GM12878 (cell line): ENCODE measurements at regions not wholly inside any gene's neighbourhood (a gene's known extent, or its start where the extent isn't known, plus 50 kb on each side); places are given as distances from the start of the nearest gene placed in this dataset.

Experiments used
- ATAC-seq: fragments of 200-7000 bp; cut with Tn5 transposase; 3 replicates; pipeline ENCODE4 v1.9.1; 2020; ENCODE audit warnings: mild to moderate bottlenecking, moderate library complexity
- BruUV-seq: library from RNA; stranded (reverse); fragments of 400-500 nt; replicated peaks from 2 replicates; lab custom pipeline; 2021; lab: Mats Ljungman, UMichigan
- CTCF ChIA-PET: fragments of 300-600 bp; sonication (Branson Sonifier 250); formaldehyde crosslinking; extraction: SDS; loops from one replicate; lab custom pipeline; 2021; ENCODE audit warnings: inconsistent platforms; lab: Yijun Ruan, JAX
- POLR2A ChIA-PET: fragments of 350-600 bp; formaldehyde crosslinking; extraction: SDS; loops from one replicate; lab custom pipeline; 2021; ENCODE audit warnings: inconsistent platforms; lab: Charles Lee
- RAD21 ChIA-PET: fragments of 300-600 bp; sonication (Branson Sonifier 250); formaldehyde crosslinking; loops from one replicate; lab custom pipeline; 2023; ENCODE audit warnings: antibody characterized with exemption; ENCODE audit not compliant: unreplicated experiment; lab: Charles Lee
- SMC1A ChIA-PET: fragments of 300-600 bp; sonication (Branson Sonifier 250); formaldehyde crosslinking; loops from one replicate; lab custom pipeline; 2023; ENCODE audit not compliant: unreplicated experiment, uncharacterized antibody; lab: Charles Lee
- DNase-seq: peaks from one replicate; pipeline ENCODE4 v3.0.0-alpha.2; 2011; ENCODE audit warnings: low read depth, low spot score
- FAIRE-seq: peaks from 3 replicates; lab custom pipeline; 2011; peaks lifted over from hg19 to GRCh38; lab: Jason Lieb, UNC
- H2AFZ ChIP-seq: 2 replicates; pipeline ENCODE4 v1.6.0; 2011; ENCODE audit warnings: low read depth, low read length, control low read depth; ENCODE audit not compliant: control insufficient read depth
- H3K27ac ChIP-seq: 2 replicates; pipeline ENCODE4 v1.5.1; 2011; ENCODE audit warnings: control low read depth; ENCODE audit not compliant: control insufficient read depth, insufficient read depth
- H3K27me3 ChIP-seq, 2 experiments: replicated peaks in 1 of 2; 2 replicates each; pipeline versions ENCODE4 v1.6.0 to v1.6.1; 2011; ENCODE audit warnings: low read length in 1 of 2; ENCODE audit not compliant: control insufficient read depth in 2 of 2, insufficient read depth in 2 of 2
- H3K36me3 ChIP-seq, 2 experiments: 2 replicates each; pipeline ENCODE4 v1.5.1; 2011; ENCODE audit warnings: low read length in 1 of 2; ENCODE audit not compliant: control insufficient read depth in 2 of 2, insufficient read depth in 2 of 2
- H3K4me1 ChIP-seq: 2 replicates; pipeline ENCODE4 v1.6.1; 2011; ENCODE audit warnings: mild to moderate bottlenecking, low read length, moderate library complexity, mixed read lengths; ENCODE audit not compliant: control insufficient read depth, insufficient read depth
- H3K4me2 ChIP-seq: 2 replicates; pipeline ENCODE4 v1.6.0; 2011; ENCODE audit warnings: control low read depth; ENCODE audit not compliant: control insufficient read depth, insufficient read depth
- H3K4me3 ChIP-seq: fragments of 200-600 bp; sonication (generic); 2 replicates; pipeline ENCODE4 v1.5.1; 2016
- H3K79me2 ChIP-seq: 2 replicates; pipeline ENCODE4 v1.6.0; 2011; ENCODE audit warnings: low read length; ENCODE audit not compliant: control insufficient read depth, insufficient read depth
- H3K9ac ChIP-seq: 2 replicates; pipeline ENCODE4 v1.8.0; 2011; ENCODE audit warnings: low read length, control low read depth, mixed read lengths; ENCODE audit not compliant: control insufficient read depth, insufficient read depth
- H3K9me3 ChIP-seq: replicated peaks from 3 replicates; pipeline ENCODE4 v1.5.1; 2011; ENCODE audit warnings: mild to moderate bottlenecking, low read length; ENCODE audit not compliant: control insufficient read depth, insufficient read depth
- H4K20me1 ChIP-seq: 2 replicates; pipeline ENCODE4 v1.6.0; 2011; ENCODE audit not compliant: control insufficient read depth, insufficient read depth
- ATF7 ChIP-seq: fragments of 450-650 bp; IDR thresholded peaks from 2 replicates; pipeline ENCODE4 v1.6.1; 2016; ENCODE audit warnings: low read depth, mild to moderate bottlenecking
- CREB1 ChIP-seq: IDR thresholded peaks from 2 replicates; pipeline ENCODE4 v1.6.1; 2012; ENCODE audit warnings: low read depth, mild to moderate bottlenecking, inconsistent platforms
- EP300 ChIP-seq, 2 experiments: fragments of 150-350 bp in 1 of 2; IDR thresholded peaks; 2 replicates each; pipeline ENCODE4 v1.6.1; 2011 to 2012; ENCODE audit warnings: low read depth in 2 of 2, low read length in 2 of 2, borderline replicate concordance in 1 of 2, improper control_type of control experiment in 1 of 2, inconsistent platforms in 1 of 2; ENCODE audit not compliant: control insufficient read depth in 1 of 2
- FOS ChIP-seq: IDR thresholded peaks from 3 replicates; pipeline ENCODE4 v1.6.1; 2011; ENCODE audit warnings: borderline replicate concordance; ENCODE audit not compliant: insufficient read length; ENCODE audit errors: extremely low read depth
- HDAC2 ChIP-seq: fragments of 200-600 bp; sonication (generic); IDR thresholded peaks from 2 replicates; pipeline ENCODE4 v1.6.1; 2017
- JUNB ChIP-seq: IDR thresholded peaks from 2 replicates; pipeline ENCODE4 v1.6.1; 2016; ENCODE audit warnings: antibody characterized with exemption, mild to moderate bottlenecking
- JUND ChIP-seq: IDR thresholded peaks from 2 replicates; pipeline ENCODE4 v1.6.1; 2012; ENCODE audit warnings: low read depth, mild to moderate bottlenecking, low read length, improper control_type of control experiment, moderate library complexity
- MTA3 ChIP-seq: IDR thresholded peaks from 2 replicates; pipeline ENCODE4 v1.6.1; 2012; ENCODE audit warnings: low read length, inconsistent platforms, borderline replicate concordance
- STAT3 ChIP-seq: IDR thresholded peaks from 2 replicates; pipeline ENCODE4 v1.6.1; 2011; ENCODE audit warnings: low read depth, low read length, improper control_type of control experiment
- ZBTB11 ChIP-seq: fragments of 450-650 bp; formaldehyde crosslinking; IDR thresholded peaks from 2 replicates; pipeline ENCODE4 v1.5.0; 2022; ENCODE audit warnings: mild to moderate bottlenecking, missing genetic modification characterization
- ZBTB40 ChIP-seq: fragments of 450-650 bp; IDR thresholded peaks from 2 replicates; pipeline ENCODE4 v1.6.1; 2016; ENCODE audit warnings: mild to moderate bottlenecking, moderate library complexity, borderline replicate concordance
- ZSCAN29 ChIP-seq: fragments of 450-650 bp; IDR thresholded peaks from 2 replicates; pipeline ENCODE4 v1.6.1; 2017; ENCODE audit warnings: mild to moderate bottlenecking, moderate library complexity
- WGBS: methylation state at CpG from one replicate; pipeline ENCODE4 v1.1.6; 2016; ENCODE audit warnings: low lambda C conversion rate; ENCODE audit not compliant: insufficient replicate concordance, insufficient coverage; ENCODE audit errors: missing lambda C conversion rate; 5-methylcytosine and 5-hydroxymethylcytosine counted together
- in situ Hi-C: fragments of 300-500 bp; cut with MboI; formaldehyde crosslinking; loops from 9 replicates; pipeline ENCODE4 v1.14.3; 2018; ENCODE audit warnings: mixed read lengths
- intact Hi-C: fragments of 100-400 bp; cut with micrococcal nuclease; formaldehyde crosslinking; loops from one replicate; pipeline ENCODE4 v1.14.2; 2022; ENCODE audit not compliant: unreplicated experiment
- TF ChIP-seq, protein P1 (sequence below): fragments of 450-650 bp; IDR thresholded peaks from 2 replicates; pipeline ENCODE4 v1.6.1; 2017; ENCODE audit warnings: mild to moderate bottlenecking

- no peak for TF ChIP-seq ZBTB11 (CRISPR knock-in tag)
- TF ChIP-seq JUND: no peak
- no peak for TF ChIP-seq ZSCAN29
- TF ChIP-seq STAT3: no peak
- no peak for TF ChIP-seq CREB1
- TF ChIP-seq MTA3: no peak
- TF ChIP-seq EP300 (IDR thresholded peaks at IDR 0.05; ENCODE audit: borderline replicate concordance in 1 of 2, control insufficient read depth in 1 of 2, low read depth in 2 of 2, low read length in 2 of 2): no peak
- TF ChIP-seq, all 136 proteins: peak for 0
Measured at GRCh38 chr15:29470794-29471193, 201.2 kb upstream of the NSMCE3 start (continued).

DNA sequence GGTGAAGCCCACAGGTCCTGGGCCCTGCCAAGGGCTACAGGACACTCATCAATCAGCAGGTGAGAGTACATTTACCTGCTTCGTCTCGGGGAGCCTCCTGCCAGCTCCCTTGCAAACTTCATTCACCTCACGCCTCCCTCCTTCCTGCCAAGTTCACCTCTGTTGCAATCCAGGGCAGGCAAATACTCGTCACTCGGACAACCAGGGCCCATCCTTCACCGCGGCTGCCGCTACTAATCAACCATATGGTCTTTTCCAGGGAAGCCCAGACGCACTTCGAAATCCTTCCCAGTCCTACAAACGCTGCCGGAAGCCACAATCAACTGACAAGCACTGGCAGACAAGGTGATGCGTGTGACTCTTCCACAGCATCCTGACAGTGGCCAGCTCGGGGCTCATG, 200.7 kb upstream of the NSMCE3 start:
- no peaks in the 10 kb centered on the region for H3K4me1 ChIP-seq
- DNase-seq: no peak
- ChIA-PET CTCF (no interaction called here), SMC1A (no interaction called here), RAD21 (no interaction called here), POLR2A (no interaction called here)
- BruUV-seq: no TSS peak
- H3K9ac ChIP-seq: no peak overlapping the region
- in situ Hi-C loops: no loop called here
- H3K36me3 ChIP-seq: no peaks in the 10 kb centered on the region
- WGBS: 41% methylated on average over 14 of the region's 14 CpGs
- H4K20me1 ChIP-seq: no peaks in the 10 kb centered on the region
- H2AFZ ChIP-seq: no peak overlapping the region
- intact Hi-C loops: no loop called here
- no peaks in the 10 kb centered on the region for H3K79me2 ChIP-seq
- H3K27ac ChIP-seq: no peak overlapping the region
- no peaks in the 10 kb centered on the region for H3K27me3 ChIP-seq
- no peak for ATAC-seq
- no peak overlapping the region for H3K4me3 ChIP-seq
- no peaks in the 10 kb centered on the region for H3K9me3 ChIP-seq
- no peak for FAIRE-seq
- no peak overlapping the region for H3K4me2 ChIP-seq
- TF ChIP-seq JUNB (no peak), ATF7 (no peak), HDAC2 (no peak), ZBTB40 (no peak), FOS (no peak)
- TF ChIP-seq, protein P1, sequence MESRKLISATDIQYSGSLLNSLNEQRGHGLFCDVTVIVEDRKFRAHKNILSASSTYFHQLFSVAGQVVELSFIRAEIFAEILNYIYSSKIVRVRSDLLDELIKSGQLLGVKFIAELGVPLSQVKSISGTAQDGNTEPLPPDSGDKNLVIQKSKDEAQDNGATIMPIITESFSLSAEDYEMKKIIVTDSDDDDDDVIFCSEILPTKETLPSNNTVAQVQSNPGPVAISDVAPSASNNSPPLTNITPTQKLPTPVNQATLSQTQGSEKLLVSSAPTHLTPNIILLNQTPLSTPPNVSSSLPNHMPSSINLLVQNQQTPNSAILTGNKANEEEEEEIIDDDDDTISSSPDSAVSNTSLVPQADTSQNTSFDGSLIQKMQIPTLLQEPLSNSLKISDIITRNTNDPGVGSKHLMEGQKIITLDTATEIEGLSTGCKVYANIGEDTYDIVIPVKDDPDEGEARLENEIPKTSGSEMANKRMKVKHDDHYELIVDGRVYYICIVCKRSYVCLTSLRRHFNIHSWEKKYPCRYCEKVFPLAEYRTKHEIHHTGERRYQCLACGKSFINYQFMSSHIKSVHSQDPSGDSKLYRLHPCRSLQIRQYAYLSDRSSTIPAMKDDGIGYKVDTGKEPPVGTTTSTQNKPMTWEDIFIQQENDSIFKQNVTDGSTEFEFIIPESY: no peak
